Left cardiac atrium (tissue), 4 donors: ENCODE measurements at regions not wholly inside any gene's neighbourhood (a gene's known extent, or its start where the extent isn't known, plus 50 kb on each side); places are given as distances from the start of the nearest gene placed in this dataset.
"Not testable (repeated sequence)": the region's sequence is repeated elsewhere in the genome, so short reads cannot be mapped to it uniquely, and the experiment has no call there.

Experiments
- ATAC-seq, 2 donors: fragments of 200-7000 bp; cut with Tn5 transposase; one replicate each; pipeline ENCODE4 v1.9.1; 2020; ENCODE audit warnings: mild to moderate bottlenecking in 2 of 2, moderate library complexity in 2 of 2
- DNase-seq: peaks from one replicate; pipeline ENCODE4 v3.0.0-alpha.2; 2020
- intact Hi-C, 2 donors: fragments of 100-400 bp; cut with DNase I; formaldehyde crosslinking; loops; one replicate each; pipeline versions ENCODE4 v1.14.1 to v1.15.1; 2022 to 2023
- donor health status: DM: no; HTN: yes; CAD: no.
- donor health status: DM: no; HTN: yes; CAD: no; lungs with severe emphysema.
- donor health status: DM: yes; HTN: yes; CAD: no.
- donor health status: Dilated cardiomyopathy.

- no peak for ATAC-seq
- intact Hi-C loops = no loop called here
Observed at GRCh38 chr10:37067576-37067975, 57.8 kb upstream of the ANKRD30A start.

GRCh38 chr10:37062296-37062695 lies 63.1 kb upstream of the ANKRD30A start:
- ATAC-seq, intact Hi-C loops, DNase-seq: not testable (repeated sequence)

More at GRCh38 chr10:37067576-37067975, 57.8 kb upstream of the ANKRD30A start:
- no peak for DNase-seq

- intact Hi-C loops = no loop called here
- ATAC-seq (no peak), DNase-seq (no peak)
Observed at GRCh38 chr10:37057261-37057660, 68.1 kb upstream of the ANKRD30A start.

- intact Hi-C loops = no loop called here
- ATAC-seq = no peak
Observed at GRCh38 chr10:37053476-37053875, 71.9 kb upstream of the ANKRD30A start.

DNA sequence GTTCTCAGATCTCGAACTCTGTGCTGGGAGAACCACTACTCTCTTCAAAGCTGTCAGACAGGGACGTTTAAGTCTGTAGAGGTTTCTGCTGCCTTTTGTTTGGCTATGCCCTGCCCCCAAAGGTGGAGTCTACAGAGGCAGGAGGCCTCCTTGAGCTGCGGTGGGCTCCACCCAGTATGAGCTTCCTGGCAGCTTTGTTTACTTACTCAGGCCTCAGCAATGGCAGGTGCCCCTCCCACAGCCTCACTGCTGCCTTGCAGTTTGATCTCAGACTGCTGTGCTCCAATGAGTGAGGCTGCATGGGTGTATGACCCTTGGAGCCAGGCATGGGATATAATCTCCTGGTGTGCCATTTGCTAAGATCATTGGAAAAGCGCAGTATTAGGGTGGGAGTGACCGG lies 75.4 kb upstream of the ANKRD30A start:
- ATAC-seq, intact Hi-C loops, DNase-seq: not testable (repeated sequence)

More at GRCh38 chr10:37053476-37053875, 71.9 kb upstream of the ANKRD30A start:
- no peak for DNase-seq

DNA sequence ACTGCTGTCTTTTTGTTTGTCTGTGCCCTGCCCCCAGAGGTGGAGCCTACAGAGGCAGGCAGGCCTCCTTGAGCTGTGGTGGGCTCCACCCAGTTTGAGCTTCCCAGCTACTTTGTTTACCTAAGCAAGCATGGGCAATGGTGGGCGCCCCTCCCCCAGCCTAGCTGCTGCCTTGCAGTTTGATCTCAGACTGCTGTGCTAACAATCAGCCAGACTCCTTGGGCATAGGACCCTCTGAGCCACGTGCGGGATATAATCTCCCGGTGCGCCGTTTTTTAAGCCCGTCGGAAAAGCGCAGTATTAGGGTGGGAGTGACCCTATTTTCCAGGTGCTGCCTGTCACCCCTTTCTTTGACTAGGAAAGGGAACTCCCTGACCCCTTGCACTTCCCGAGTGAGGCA lies 81.1 kb upstream of the ANKRD30A start:
- DNase-seq, ATAC-seq, intact Hi-C loops: not testable (repeated sequence)

DNA sequence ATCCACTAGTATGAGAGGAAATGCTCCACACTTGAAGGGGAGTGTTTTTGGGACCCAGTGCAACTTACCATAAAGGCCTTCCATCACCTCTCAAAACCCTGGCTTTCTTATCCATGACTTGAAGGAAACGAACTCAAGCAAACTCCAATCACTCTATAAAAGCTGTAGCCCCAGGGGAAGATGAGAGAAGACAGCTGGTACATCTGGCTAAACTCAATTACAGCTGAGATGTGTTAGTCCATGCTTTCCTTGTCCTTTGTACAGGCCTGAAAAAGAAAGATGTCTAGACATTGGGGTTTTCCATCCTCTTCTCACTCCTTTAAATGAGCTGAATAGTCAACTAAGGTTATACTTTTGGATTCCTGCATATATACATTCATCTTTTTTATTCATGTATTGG lies 89.5 kb upstream of the ANKRD30A start:
- no peak for DNase-seq

GRCh38 chr10:37015498-37015897 lies 109.9 kb upstream of the ANKRD30A start:
- intact Hi-C loops = no loop called here
- DNase-seq (no peak), ATAC-seq (no peak)

More for the DNA sequence above, 89.5 kb upstream of the ANKRD30A start:
- intact Hi-C loops = no loop called here
- ATAC-seq = no peak

- no peak for DNase-seq
- no peak for ATAC-seq
- intact Hi-C loops = no loop called here
Observed at GRCh38 chr10:37010741-37011140, 114.7 kb upstream of the ANKRD30A start.

- DNase-seq, ATAC-seq, intact Hi-C loops: not testable (repeated sequence)
Observed at GRCh38 chr10:37008276-37008675, 117.1 kb upstream of the ANKRD30A start.

DNA sequence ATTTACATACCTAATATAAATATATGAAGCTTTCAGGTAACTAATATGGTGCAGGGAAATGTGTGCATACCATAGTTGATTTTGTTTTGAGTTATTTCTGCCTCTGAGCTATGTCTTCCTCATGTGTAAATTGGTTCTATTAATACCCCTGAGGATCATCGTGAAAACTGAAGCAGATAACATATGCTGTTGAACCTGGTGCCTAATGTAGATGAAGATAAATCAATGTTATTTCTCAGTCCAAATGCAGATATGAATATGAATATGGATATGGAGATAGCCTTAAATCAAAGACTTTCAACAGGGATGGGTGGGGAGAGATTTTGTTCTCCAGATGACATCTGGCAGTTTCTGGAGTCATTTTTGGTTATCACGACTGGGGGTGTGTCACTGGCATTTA lies 122.3 kb upstream of the ANKRD30A start:
- intact Hi-C loops = no loop called here
- no peak for ATAC-seq
- DNase-seq = no peak

- intact Hi-C loops, DNase-seq, ATAC-seq: not testable (repeated sequence)
Observed at GRCh38 chr10:36995806-36996205, 129.6 kb upstream of the ANKRD30A start.

- ATAC-seq (no peak), DNase-seq (no peak)
- intact Hi-C loops = no loop called here
Observed at GRCh38 chr10:36994886-36995285, 130.5 kb upstream of the ANKRD30A start.

GRCh38 chr10:36989233-36989632 lies 136.2 kb upstream of the ANKRD30A start:
- DNase-seq (no peak), ATAC-seq (no peak)
- intact Hi-C loops = no loop called here

DNA sequence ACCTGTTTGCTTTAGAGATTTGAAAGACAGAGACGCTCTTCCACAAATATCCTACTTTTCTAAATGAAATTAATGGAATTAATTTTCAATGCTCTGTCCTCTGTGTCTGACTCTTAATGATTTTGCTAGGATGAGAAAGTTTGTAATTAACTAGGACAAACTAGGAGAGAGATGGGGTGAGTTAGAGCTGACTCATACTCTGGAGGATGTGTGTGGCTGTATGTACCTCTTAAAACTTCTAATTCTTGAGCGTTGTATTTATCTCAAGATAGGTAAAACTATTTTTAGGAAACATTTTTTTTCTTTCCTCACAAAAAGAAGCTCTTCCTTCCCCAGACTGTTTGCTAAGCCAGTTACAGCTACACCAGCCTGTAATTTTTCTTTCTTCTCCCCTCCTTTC lies 178.8 kb upstream of the ANKRD30A start:
- ATAC-seq = no peak
- intact Hi-C loops = no loop called here

DNA sequence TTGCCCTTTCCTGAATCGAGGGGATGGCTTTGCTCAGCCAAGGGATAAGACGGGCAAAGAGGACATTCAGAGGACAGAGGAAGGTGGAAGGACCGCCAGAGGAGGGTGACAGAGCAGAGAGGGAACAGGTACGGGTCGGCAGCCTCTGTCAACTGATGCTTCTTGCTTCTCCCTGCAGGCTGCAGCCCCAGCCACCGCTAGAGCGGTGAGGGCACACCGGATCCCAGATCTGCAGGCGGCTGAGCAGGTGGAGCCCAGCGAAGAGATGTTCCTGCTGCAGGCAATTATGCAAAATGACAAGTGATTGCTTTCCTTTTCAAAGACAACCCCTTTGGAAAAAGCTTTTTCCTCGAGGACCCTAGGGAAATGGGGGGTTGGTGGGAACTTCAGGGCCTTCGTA lies 181.9 kb upstream of the ANKRD30A start:
- ATAC-seq = no peak
- intact Hi-C loops = no loop called here
- no peak for DNase-seq

More for the DNA sequence above, 178.8 kb upstream of the ANKRD30A start:
- DNase-seq = no peak

DNA sequence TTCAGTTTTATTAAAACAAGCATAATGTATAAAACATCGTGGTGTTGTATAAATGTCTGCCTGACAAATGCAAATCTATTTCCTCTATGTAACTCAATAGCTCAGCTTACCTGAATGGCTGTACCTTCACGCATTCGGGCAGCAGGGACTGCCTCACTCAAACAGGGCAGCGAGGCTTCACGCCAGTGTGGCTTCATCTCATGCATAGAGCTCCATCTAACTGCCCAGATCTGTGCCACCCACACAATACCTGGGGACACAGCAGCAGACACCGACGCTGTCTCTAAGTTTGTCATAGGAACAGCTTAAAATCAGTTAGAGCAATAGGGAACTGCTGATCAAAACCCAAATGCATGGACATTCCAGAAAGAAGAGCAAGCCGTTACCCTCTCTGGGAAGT lies 182.8 kb upstream of the ANKRD30A start:
- intact Hi-C loops = no loop called here
- no peak for ATAC-seq
- no peak for DNase-seq

GRCh38 chr10:36903040-36903439 lies 222.4 kb upstream of the ANKRD30A start:
- ATAC-seq (no peak), DNase-seq (no peak)
- intact Hi-C loops = no loop called here

DNA sequence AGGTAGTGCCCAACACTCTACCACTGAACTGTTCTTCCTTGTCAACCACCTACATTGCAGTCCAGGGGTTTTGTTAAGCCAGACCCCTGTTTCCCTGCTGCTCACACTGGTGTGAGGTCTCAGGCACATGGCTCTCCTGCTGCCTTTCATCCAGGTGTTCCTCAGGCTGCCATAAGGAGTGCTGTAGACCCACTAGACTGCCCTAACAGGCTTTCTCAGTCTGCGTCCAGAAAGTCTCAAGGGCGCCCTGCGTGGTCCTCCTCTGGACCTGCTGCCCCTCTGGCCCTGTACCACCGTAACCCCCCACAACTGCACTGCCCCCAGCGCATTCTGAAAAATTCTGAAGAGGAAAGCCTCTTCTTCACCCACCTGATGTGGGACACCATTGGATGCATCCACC lies 225.7 kb upstream of the ANKRD30A start:
- intact Hi-C loops = no loop called here
- DNase-seq (no peak), ATAC-seq (no peak)

DNA sequence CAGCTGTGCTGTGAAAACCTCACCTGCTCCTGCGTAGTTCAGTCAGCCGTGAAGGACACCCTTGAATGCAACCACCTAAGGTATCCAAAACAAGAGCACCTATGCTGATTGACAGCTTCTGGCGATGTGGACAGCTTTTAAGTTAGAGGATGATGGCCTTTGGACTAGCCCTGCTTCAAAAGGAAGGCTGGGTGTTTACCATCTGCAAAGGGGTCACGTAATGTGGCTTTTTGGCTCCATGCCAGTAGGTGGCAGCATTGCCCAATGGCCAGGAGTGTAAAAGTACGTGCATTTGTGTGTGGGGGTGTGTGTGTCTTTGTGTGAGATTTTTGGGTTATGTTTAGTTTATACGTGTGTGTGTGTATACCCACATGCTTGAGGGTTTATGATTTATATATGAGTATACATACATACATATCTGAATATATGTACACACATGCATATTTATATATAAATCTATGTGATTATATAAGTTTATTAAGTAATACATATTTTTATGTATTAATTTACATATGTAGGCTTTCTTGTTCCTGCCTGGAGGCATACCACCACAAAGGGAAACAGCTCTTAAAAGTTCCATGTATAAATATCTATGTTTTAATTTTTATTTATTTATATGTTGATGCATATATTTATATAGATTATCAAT lies 236.3 kb upstream of the ANKRD30A start:
- intact Hi-C loops = no loop called here
- ATAC-seq = no peak
- no peak for DNase-seq

GRCh38 chr10:36886303-36886891 lies 239.0 kb upstream of the ANKRD30A start:
- no peak for ATAC-seq

More at GRCh38 chr10:36886303-36886891, 239.0 kb upstream of the ANKRD30A start:
- intact Hi-C loops = no loop called here
- DNase-seq = no peak
